ENCODE measurements at regions not wholly inside any gene's neighbourhood (a gene's known extent, or its start where the extent isn't known, plus 50 kb on each side); places are given as distances from the start of the nearest gene placed in this dataset.

DNA sequence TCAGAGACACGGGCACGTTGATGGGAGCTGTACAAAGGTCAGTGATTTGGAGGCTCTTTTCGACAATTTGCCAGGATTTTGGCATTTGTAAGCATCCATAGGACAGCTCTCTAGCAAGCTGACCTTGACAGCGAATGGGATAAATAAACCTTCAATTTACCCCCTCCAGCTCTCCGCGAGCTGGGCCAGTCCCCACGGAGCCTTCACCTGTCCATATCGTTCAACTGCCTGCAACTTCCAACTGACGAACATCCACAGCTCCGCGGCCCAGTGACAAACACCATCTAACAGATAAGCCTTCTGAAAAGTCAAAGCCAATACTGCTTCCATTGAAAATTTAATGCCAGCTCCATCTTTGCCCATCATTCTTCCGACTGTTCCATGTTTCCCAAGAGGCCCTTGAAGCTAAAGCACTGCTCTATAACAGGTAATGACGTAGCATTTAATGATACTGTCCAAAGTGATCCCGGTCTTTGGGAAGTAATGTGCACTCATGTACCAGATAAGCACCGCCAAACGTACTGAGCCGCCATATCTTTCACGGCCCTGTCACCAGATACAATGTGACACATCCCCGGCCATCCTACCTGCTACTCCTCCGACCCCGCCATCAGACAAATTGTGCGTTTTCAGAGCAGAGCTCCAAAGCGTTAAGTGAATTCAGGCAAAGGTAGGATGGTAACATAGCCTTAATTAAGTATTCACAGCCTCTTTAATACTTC is 365.3 kb upstream of the ZNF507 start (continued):
- TF ChIP-seq, protein P1, sequence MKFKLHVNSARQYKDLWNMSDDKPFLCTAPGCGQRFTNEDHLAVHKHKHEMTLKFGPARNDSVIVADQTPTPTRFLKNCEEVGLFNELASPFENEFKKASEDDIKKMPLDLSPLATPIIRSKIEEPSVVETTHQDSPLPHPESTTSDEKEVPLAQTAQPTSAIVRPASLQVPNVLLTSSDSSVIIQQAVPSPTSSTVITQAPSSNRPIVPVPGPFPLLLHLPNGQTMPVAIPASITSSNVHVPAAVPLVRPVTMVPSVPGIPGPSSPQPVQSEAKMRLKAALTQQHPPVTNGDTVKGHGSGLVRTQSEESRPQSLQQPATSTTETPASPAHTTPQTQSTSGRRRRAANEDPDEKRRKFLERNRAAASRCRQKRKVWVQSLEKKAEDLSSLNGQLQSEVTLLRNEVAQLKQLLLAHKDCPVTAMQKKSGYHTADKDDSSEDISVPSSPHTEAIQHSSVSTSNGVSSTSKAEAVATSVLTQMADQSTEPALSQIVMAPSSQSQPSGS (IDR thresholded peaks at IDR 0.05; ENCODE audit: low read length): no peak
- no peak for TF ChIP-seq CEBPB (IDR thresholded peaks at IDR 0.05; ENCODE audit: low read depth, low read length)
- no peak for TF ChIP-seq SP2 (IDR thresholded peaks at IDR 0.05; ENCODE audit: low read length)
- TF ChIP-seq KDM4A (IDR thresholded peaks at IDR 0.05; ENCODE audit: low read depth, low read length, severe bottlenecking): no peak
